K562 (cell line): ENCODE measurements at regions not wholly inside any gene's neighbourhood (a gene's known extent, or its start where the extent isn't known, plus 50 kb on each side); places are given as distances from the start of the nearest gene placed in this dataset.

Experiments
- ATAC-seq: fragments of 200-7000 bp; cut with Tn5 transposase; 3 replicates; pipeline ENCODE4 v1.9.1; 2020; ENCODE audit warnings: moderate library complexity
- BruUV-seq: library from RNA; stranded (reverse); fragments of 400-500 nt; replicated peaks from 2 replicates; lab custom pipeline; 2021; lab: Mats Ljungman, UMichigan
- CTCF ChIA-PET: fragments of 300-600 bp; formaldehyde crosslinking; extraction: SDS; loops from one replicate; lab custom pipeline; 2021; ENCODE audit warnings: low intra/inter-chr PET ratio; lab: Yijun Ruan, JAX
- POLR2A ChIA-PET: fragments of 300-600, 350-650 bp; sonication (Branson Sonifier 250); formaldehyde crosslinking; extraction: SDS; loops from one replicate; lab custom pipeline; 2021; ENCODE audit warnings: antibody characterized with exemption, inconsistent platforms; lab: Yijun Ruan, JAX
- DNase-seq, 4 experiments: peaks; one replicate each; pipeline versions ENCODE4 v3.0.0 to v3.0.0-alpha.2; 2011 to 2018; ENCODE audit warnings: low spot score in 3 of 4, mixed read lengths in 3 of 4; ENCODE audit errors: extremely low read depth in 1 of 4
- FAIRE-seq: peaks from 2 replicates; lab custom pipeline; 2011; peaks lifted over from hg19 to GRCh38; lab: Jason Lieb, UNC
- H2AFZ ChIP-seq: 2 replicates; pipeline ENCODE4 v1.6.0; 2011; ENCODE audit warnings: low read depth, low read length, control low read depth, inconsistent platforms
- H3K27ac ChIP-seq: fragments of 200-600 bp; 3 replicates; pipeline ENCODE4 v1.8.0; 2011; ENCODE audit warnings: low read depth, mild to moderate bottlenecking, control low read depth, inconsistent platforms, low read length, moderate library complexity, mixed read lengths; ENCODE audit errors: extremely low read depth
- H3K27me3 ChIP-seq, 2 experiments: fragments of 300-600 bp in 1 of 2; 2 replicates in 1 of 2; 3 replicates in 1 of 2; pipeline versions ENCODE4 v1.6.0 to v1.8.0; 2011; ENCODE audit warnings: inconsistent platforms in 2 of 2, low read length in 2 of 2, mild to moderate bottlenecking in 1 of 2, mixed read lengths in 1 of 2, moderate library complexity in 1 of 2; ENCODE audit not compliant: control insufficient read depth in 2 of 2, insufficient read depth in 2 of 2
- H3K36me3 ChIP-seq: fragments of 300-600 bp; 3 replicates; pipeline ENCODE4 v1.8.0; 2011; ENCODE audit warnings: mild to moderate bottlenecking, low read length, inconsistent platforms; ENCODE audit not compliant: control insufficient read depth, insufficient read depth
- H3K4me1 ChIP-seq, 2 experiments: fragments of 200-600 bp in 1 of 2; replicated peaks in 1 of 2; 2 replicates in 1 of 2; 3 replicates in 1 of 2; pipeline versions ENCODE4 v1.5.1 to v1.8.0; 2011; ENCODE audit warnings: inconsistent platforms in 2 of 2, low read length in 2 of 2, mild to moderate bottlenecking in 1 of 2, mixed read lengths in 1 of 2, moderate library complexity in 1 of 2; ENCODE audit not compliant: control insufficient read depth in 2 of 2, insufficient read depth in 2 of 2
- H3K4me2 ChIP-seq: 2 replicates; pipeline ENCODE4 v1.6.1; 2011; ENCODE audit warnings: low read length, control low read depth, inconsistent platforms, mixed read lengths; ENCODE audit not compliant: insufficient read depth
- H3K4me3 ChIP-seq: fragments of 200-600 bp; sonication (generic), shearing (Covaris generic); 2 replicates; pipeline ENCODE4 v1.5.1; 2016; ENCODE audit warnings: control low read depth, inconsistent platforms
- H3K79me2 ChIP-seq: fragments of 200-600 bp; 3 replicates; pipeline ENCODE4 v1.8.0; 2011; ENCODE audit warnings: low read length, inconsistent platforms; ENCODE audit not compliant: control insufficient read depth, insufficient read depth
- H3K9ac ChIP-seq, 2 experiments: 2 replicates each; pipeline versions ENCODE4 v1.6.0 to v1.6.1; 2011; ENCODE audit warnings: low read depth in 2 of 2, low read length in 2 of 2, control low read depth in 1 of 2, inconsistent platforms in 1 of 2, mild to moderate bottlenecking in 1 of 2, mixed read lengths in 1 of 2; ENCODE audit not compliant: insufficient read depth in 1 of 2
- H3K9me1 ChIP-seq: one replicate; pipeline ENCODE4 v1.6.0; 2011; ENCODE audit warnings: inconsistent platforms, mild to moderate bottlenecking, low read length, moderate library complexity; ENCODE audit not compliant: control insufficient read depth, insufficient read depth
- H3K9me3 ChIP-seq: replicated peaks from 2 replicates; pipeline ENCODE4 v1.5.1; 2011; ENCODE audit warnings: low read depth, low read length, inconsistent platforms; ENCODE audit not compliant: control insufficient read depth, insufficient read depth
- H4K20me1 ChIP-seq: replicated peaks from 2 replicates; pipeline ENCODE4 v1.6.1; 2011; ENCODE audit warnings: low read length, inconsistent platforms, mixed read lengths; ENCODE audit not compliant: control insufficient read depth, insufficient read depth
- CBX5 ChIP-seq: IDR thresholded peaks from 2 replicates; pipeline ENCODE4 v1.6.1; 2014; ENCODE audit warnings: low read depth, borderline replicate concordance
- CEBPG ChIP-seq, 3 experiments: fragments of 200-800 bp in 1 of 3; sonication (Bioruptor generic) in 1 of 3; sonication (generic) in 1 of 3; formaldehyde crosslinking in 1 of 3; IDR thresholded peaks in 2 of 3; conservative IDR thresholded peaks in 1 of 3; 2 replicates each; pipeline versions ENCODE4 v1.6.1 to v1.8.0; 2016 to 2022; ENCODE audit warnings: missing compliant biosample characterization in 2 of 3, missing genetic modification characterization in 2 of 3, mild to moderate bottlenecking in 1 of 3, missing genetic modification reagents in 1 of 3
- NR2F6 ChIP-seq: fragments of 450-650 bp; formaldehyde crosslinking; IDR thresholded peaks from 2 replicates; pipeline ENCODE4 v1.4.0; 2020; ENCODE audit warnings: mild to moderate bottlenecking
- RFX5 ChIP-seq: IDR thresholded peaks from 2 replicates; pipeline ENCODE4 v1.6.1; 2011; ENCODE audit warnings: low read depth, mild to moderate bottlenecking, improper control_type of control experiment, low read length
- ZFP1 ChIP-seq: fragments of 450-650 bp; formaldehyde crosslinking; IDR thresholded peaks from 2 replicates; pipeline ENCODE4 v1.4.0; 2020; ENCODE audit warnings: mild to moderate bottlenecking, mixed read lengths
- ZKSCAN8 ChIP-seq: fragments of 200-800 bp; sonication (Bioruptor generic); IDR thresholded peaks from 2 replicates; pipeline ENCODE4 v1.6.1; 2016; ENCODE audit warnings: missing genetic modification characterization, missing compliant biosample characterization
- ZNF384 ChIP-seq: IDR thresholded peaks from 2 replicates; pipeline ENCODE4 v1.6.1; 2012; ENCODE audit warnings: low read depth, low read length, improper control_type of control experiment
- ZNF41 ChIP-seq: fragments of 250-450 bp; sonication (Bioruptor Pico); conservative IDR thresholded peaks from 2 replicates; pipeline ENCODE4 v1.4.0; 2020; ENCODE audit warnings: mild to moderate bottlenecking
- WGBS: fragments of 100-300 bp; shearing (Covaris generic); methylation state at CpG from one replicate; pipeline ENCODE4 v1.1.6; 2016; ENCODE audit warnings: low coverage, mixed read lengths; ENCODE audit not compliant: insufficient coverage; ENCODE audit errors: missing lambda C conversion rate; 5-methylcytosine and 5-hydroxymethylcytosine counted together
- in situ Hi-C: fragments of 300-500 bp; cut with MboI; formaldehyde crosslinking; loops from 4 replicates; pipeline ENCODE4 v1.15.0; 2018; ENCODE audit warnings: inconsistent platforms, mixed read lengths
- intact Hi-C: fragments of 100-400 bp; cut with micrococcal nuclease; formaldehyde crosslinking; loops from 2 replicates; pipeline ENCODE4 v1.14.2; 2022
- TF ChIP-seq, protein P1 (sequence below): fragments of 250-450 bp; sonication (Bioruptor Pico); IDR thresholded peaks from 2 replicates; pipeline ENCODE4 v1.8.0; 2022; ENCODE audit warnings: moderate library complexity, mild to moderate bottlenecking, inconsistent platforms
- TF ChIP-seq, protein P2 (sequence below), 2 experiments: IDR thresholded peaks; 2 replicates each; pipeline ENCODE4 v1.6.1; 2011; ENCODE audit warnings: borderline replicate concordance in 1 of 2, control low read depth in 1 of 2, low read depth in 1 of 2, low read length in 1 of 2, mild to moderate bottlenecking in 1 of 2, mixed read lengths in 1 of 2, moderate library complexity in 1 of 2; ENCODE audit not compliant: insufficient read depth in 1 of 2, insufficient read length in 1 of 2, poor library complexity in 1 of 2, severe bottlenecking in 1 of 2; ENCODE audit errors: extremely low read depth in 1 of 2
- TF ChIP-seq, protein P3 (sequence below): IDR thresholded peaks from 2 replicates; pipeline ENCODE4 v1.6.1; 2011; ENCODE audit not compliant: insufficient read length; ENCODE audit errors: extremely low read depth

- TF ChIP-seq, protein P1, sequence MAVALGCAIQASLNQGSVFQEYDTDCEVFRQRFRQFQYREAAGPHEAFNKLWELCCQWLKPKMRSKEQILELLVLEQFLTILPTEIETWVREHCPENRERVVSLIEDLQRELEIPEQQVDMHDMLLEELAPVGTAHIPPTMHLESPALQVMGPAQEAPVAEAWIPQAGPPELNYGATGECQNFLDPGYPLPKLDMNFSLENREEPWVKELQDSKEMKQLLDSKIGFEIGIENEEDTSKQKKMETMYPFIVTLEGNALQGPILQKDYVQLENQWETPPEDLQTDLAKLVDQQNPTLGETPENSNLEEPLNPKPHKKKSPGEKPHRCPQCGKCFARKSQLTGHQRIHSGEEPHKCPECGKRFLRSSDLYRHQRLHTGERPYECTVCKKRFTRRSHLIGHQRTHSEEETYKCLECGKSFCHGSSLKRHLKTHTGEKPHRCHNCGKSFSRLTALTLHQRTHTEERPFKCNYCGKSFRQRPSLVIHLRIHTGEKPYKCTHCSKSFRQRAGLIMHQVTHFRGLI (CRISPR knock-in tag): no peak
- TF ChIP-seq, all 486 proteins: peak for 0
Measured at GRCh38 chr11:26087120-26087935, 244.6 kb upstream of the ANO3 start (continued).

GRCh38 chr11:26088391-26088790 lies 243.5 kb upstream of the ANO3 start:
- 0% methylated on average over 1 of the region's 1 CpG for WGBS
- Histone ChIP-seq H3K27ac (no peak overlapping the region), H3K4me1 (no peaks in the 10 kb centered on the region), H3K27me3 (no peaks in the 10 kb centered on the region), H2AFZ (no peak overlapping the region)
- in situ Hi-C loops: no loop called here
- TF ChIP-seq, protein P2, sequence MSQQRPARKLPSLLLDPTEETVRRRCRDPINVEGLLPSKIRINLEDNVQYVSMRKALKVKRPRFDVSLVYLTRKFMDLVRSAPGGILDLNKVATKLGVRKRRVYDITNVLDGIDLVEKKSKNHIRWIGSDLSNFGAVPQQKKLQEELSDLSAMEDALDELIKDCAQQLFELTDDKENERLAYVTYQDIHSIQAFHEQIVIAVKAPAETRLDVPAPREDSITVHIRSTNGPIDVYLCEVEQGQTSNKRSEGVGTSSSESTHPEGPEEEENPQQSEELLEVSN (IDR thresholded peaks at IDR 0.05; ENCODE audit: borderline replicate concordance in 1 of 2, extremely low read depth in 1 of 2, insufficient read depth in 1 of 2, insufficient read length in 1 of 2, low read depth in 1 of 2, low read length in 1 of 2, poor library complexity in 1 of 2, severe bottlenecking in 1 of 2): no peak
- TF ChIP-seq RFX5: no peak
- TF ChIP-seq ZNF41 (CRISPR knock-in tag): no peak
- TF ChIP-seq ZNF384: no peak
- TF ChIP-seq NR2F6 (CRISPR knock-in tag): no peak
- TF ChIP-seq ZFP1 (CRISPR knock-in tag): no peak
- no peak for TF ChIP-seq ZKSCAN8 (CRISPR knock-in tag)
- TF ChIP-seq, protein P3, sequence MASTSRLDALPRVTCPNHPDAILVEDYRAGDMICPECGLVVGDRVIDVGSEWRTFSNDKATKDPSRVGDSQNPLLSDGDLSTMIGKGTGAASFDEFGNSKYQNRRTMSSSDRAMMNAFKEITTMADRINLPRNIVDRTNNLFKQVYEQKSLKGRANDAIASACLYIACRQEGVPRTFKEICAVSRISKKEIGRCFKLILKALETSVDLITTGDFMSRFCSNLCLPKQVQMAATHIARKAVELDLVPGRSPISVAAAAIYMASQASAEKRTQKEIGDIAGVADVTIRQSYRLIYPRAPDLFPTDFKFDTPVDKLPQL: no peak
- TF ChIP-seq CBX5: no peak
- TF ChIP-seq CEBPG (CRISPR knock-in tag; IDR thresholded peaks at IDR 0.05): no peak
- TF ChIP-seq CEBPG (tag; conservative IDR thresholded peaks at IDR 0.05 in 1 of 2, IDR thresholded peaks at IDR 0.05 in 1 of 2): no peak
- TF ChIP-seq, all 486 proteins: peak for 0
- ATAC-seq (no peak), FAIRE-seq (no peak), DNase-seq (no peak)
- H3K9me3 ChIP-seq: no peaks in the 10 kb centered on the region
- no peak overlapping the region for H3K9ac ChIP-seq
- H3K4me3 ChIP-seq: no peak overlapping the region
- H3K9me1 ChIP-seq: no peaks in the 10 kb centered on the region
- H3K4me2 ChIP-seq: no peak overlapping the region
- intact Hi-C loops: no loop called here
- no peaks in the 10 kb centered on the region for H3K79me2 ChIP-seq
- no peaks in the 10 kb centered on the region for H4K20me1 ChIP-seq
- H3K36me3 ChIP-seq: no peaks in the 10 kb centered on the region
- POLR2A ChIA-PET: no interaction called here
- CTCF ChIA-PET: no interaction called here
- BruUV-seq: no TSS peak
